Natural killer cell (primary cell): ENCODE measurements at regions not wholly inside any gene's neighbourhood (a gene's known extent, or its start where the extent isn't known, plus 50 kb on each side); places are given as distances from the start of the nearest gene placed in this dataset.

Experiments
- ATAC-seq, 3 donors: fragments of 150-1000 bp in 2 of 3; fragments of 200-7000 bp in 1 of 3; cut with Tn5 transposase; 1 replicate in 1 of 3; 2 replicates in 2 of 3; pipeline ENCODE4 v1.10.0; 2021; ENCODE audit warnings: mild to moderate bottlenecking in 2 of 3, moderate library complexity in 2 of 3
- DNase-seq, 2 donors: peaks; one replicate each; pipeline versions ENCODE4 v3.0.0 to v3.0.0-alpha.2; 2013 to 2021; ENCODE audit warnings: mixed read lengths in 1 of 2
- H3K27ac ChIP-seq: one replicate; pipeline ENCODE4 v1.5.1; 2013; ENCODE audit warnings: mild to moderate bottlenecking, low read length
- H3K27me3 ChIP-seq: one replicate; pipeline ENCODE4 v1.6.1; 2013; ENCODE audit warnings: low read length; ENCODE audit not compliant: control insufficient read depth, insufficient read depth
- H3K36me3 ChIP-seq: one replicate; pipeline ENCODE4 v1.6.1; 2013; ENCODE audit warnings: low read length; ENCODE audit not compliant: control insufficient read depth, insufficient read depth
- H3K4me1 ChIP-seq: one replicate; pipeline ENCODE4 v1.6.1; 2013; ENCODE audit warnings: low read length; ENCODE audit not compliant: control insufficient read depth, insufficient read depth
- H3K4me3 ChIP-seq: one replicate; pipeline ENCODE4 v1.5.1; 2013; ENCODE audit warnings: low read length
- H3K9me3 ChIP-seq: one replicate; pipeline ENCODE4 v1.6.1; 2013; ENCODE audit warnings: low read length; ENCODE audit not compliant: control insufficient read depth, insufficient read depth
- H3K27ac Mint-ChIP-seq, 2 donors: one replicate each; pipeline ENCODE4 v1.8.0; 2022; ENCODE audit warnings: mild to moderate bottlenecking in 2 of 2, mixed read lengths in 2 of 2, moderate library complexity in 1 of 2
- H3K27me3 Mint-ChIP-seq, 2 donors: one replicate each; pipeline ENCODE4 v1.8.0; 2022; ENCODE audit warnings: low read depth in 2 of 2, mixed read lengths in 2 of 2
- H3K36me3 Mint-ChIP-seq: one replicate; pipeline ENCODE4 v1.8.0; 2022; ENCODE audit warnings: mixed read lengths
- H3K4me1 Mint-ChIP-seq, 2 donors: one replicate each; pipeline ENCODE4 v1.8.0; 2022; ENCODE audit warnings: mixed read lengths in 2 of 2
- H3K4me3 Mint-ChIP-seq: one replicate; pipeline ENCODE4 v1.8.0; 2022; ENCODE audit warnings: mild to moderate bottlenecking, moderate library complexity, mixed read lengths
- H3K9me3 Mint-ChIP-seq, 2 donors: one replicate each; pipeline ENCODE4 v1.8.0; 2022; ENCODE audit warnings: mixed read lengths in 2 of 2
- WGBS: methylation state at CpG from one replicate; pipeline ENCODE4 v1.1.7; 2013; ENCODE audit warnings: missing lambda C conversion rate; ENCODE audit not compliant: insufficient coverage; 5-methylcytosine and 5-hydroxymethylcytosine counted together
- intact Hi-C: fragments of 100-400 bp; cut with micrococcal nuclease; formaldehyde crosslinking; loops from one replicate; pipeline ENCODE4 v1.14.2; 2022
- TF ChIP-seq, protein P1 (sequence below): fragments of 200-600 bp; IDR thresholded peaks from one replicate; pipeline ENCODE4 v1.8.0; 2022; ENCODE audit warnings: antibody characterized with exemption

DNA sequence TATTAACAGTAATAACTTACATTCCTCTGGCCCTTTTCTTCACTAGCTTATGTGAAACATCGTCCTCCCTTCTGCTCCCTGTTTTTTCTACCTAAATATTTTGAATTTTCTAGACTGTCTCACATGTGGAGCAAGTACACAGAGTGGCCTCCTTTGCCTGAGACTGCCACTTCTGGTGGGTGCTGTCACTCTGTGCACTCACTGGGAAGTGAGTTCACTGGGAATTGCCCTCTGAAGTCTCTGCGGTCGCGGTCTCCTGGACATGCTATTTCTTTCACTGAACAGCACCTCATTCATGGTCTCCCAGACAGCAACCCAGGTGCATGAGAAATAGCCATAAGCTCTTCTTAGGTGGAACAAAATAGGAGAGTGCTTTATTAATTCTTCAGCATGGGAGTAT lies 1179.7 kb upstream of the ADGRL3 start:
- H3K27ac ChIP-seq = no peak overlapping the region
- WGBS = 84% methylated on average over 4 of the region's 4 CpGs
- no peaks in the 10 kb centered on the region for H3K36me3 Mint-ChIP-seq
- H3K27ac Mint-ChIP-seq = no peak overlapping the region
- intact Hi-C loops = no loop called here
- no peaks in the 10 kb centered on the region for H3K27me3 Mint-ChIP-seq
- H3K4me1 Mint-ChIP-seq = no peaks in the 10 kb centered on the region
- TF ChIP-seq, protein P1, sequence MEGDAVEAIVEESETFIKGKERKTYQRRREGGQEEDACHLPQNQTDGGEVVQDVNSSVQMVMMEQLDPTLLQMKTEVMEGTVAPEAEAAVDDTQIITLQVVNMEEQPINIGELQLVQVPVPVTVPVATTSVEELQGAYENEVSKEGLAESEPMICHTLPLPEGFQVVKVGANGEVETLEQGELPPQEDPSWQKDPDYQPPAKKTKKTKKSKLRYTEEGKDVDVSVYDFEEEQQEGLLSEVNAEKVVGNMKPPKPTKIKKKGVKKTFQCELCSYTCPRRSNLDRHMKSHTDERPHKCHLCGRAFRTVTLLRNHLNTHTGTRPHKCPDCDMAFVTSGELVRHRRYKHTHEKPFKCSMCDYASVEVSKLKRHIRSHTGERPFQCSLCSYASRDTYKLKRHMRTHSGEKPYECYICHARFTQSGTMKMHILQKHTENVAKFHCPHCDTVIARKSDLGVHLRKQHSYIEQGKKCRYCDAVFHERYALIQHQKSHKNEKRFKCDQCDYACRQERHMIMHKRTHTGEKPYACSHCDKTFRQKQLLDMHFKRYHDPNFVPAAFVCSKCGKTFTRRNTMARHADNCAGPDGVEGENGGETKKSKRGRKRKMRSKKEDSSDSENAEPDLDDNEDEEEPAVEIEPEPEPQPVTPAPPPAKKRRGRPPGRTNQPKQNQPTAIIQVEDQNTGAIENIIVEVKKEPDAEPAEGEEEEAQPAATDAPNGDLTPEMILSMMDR = no peak
- no peaks in the 10 kb centered on the region for H3K27me3 ChIP-seq
- DNase-seq (no peak), ATAC-seq (no peak)
- no peaks in the 10 kb centered on the region for H3K4me1 ChIP-seq
- no peak overlapping the region for H3K4me3 ChIP-seq
- no peak overlapping the region for H3K4me3 Mint-ChIP-seq
- H3K36me3 ChIP-seq = no peaks in the 10 kb centered on the region
- H3K9me3 ChIP-seq = peaks cover 4% of the 10 kb centered on the region
- H3K9me3 Mint-ChIP-seq = peaks cover 7 to 12% of the 10 kb centered on the region in 2 donors

DNA sequence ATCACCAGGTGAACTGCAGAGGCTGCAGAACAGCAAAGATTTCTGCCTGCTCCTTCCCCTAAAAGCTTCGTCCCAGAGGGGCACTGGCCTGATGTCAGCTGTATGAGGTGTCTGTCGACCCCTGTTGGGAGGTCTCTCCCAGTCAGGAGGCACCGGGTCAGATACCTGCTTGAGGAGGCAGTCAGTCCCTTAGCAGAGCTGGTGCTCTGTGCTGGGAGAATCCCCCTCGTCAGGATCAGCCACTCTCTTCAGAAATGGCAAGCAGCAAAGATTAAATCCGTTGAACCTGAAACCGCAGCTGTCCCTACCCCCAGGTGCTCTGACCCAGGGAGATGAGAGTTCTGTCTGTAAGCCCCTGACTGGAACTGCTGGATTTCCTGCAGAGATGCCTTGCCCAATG lies 1166.3 kb upstream of the ADGRL3 start:
- Mint-ChIP-seq H3K27ac (no peak overlapping the region), H3K4me3 (no peak overlapping the region), H3K27me3 (no peaks in the 10 kb centered on the region), H3K36me3 (no peaks in the 10 kb centered on the region), H3K9me3 (peaks cover 7 to 21% of the 10 kb centered on the region in 2 donors), H3K4me1 (no peaks in the 10 kb centered on the region)
- Histone ChIP-seq H3K36me3 (no peaks in the 10 kb centered on the region), H3K4me3 (no peak overlapping the region), H3K27me3 (no peaks in the 10 kb centered on the region), H3K27ac (no peak overlapping the region), H3K9me3 (peaks cover 10% of the 10 kb centered on the region), H3K4me1 (no peaks in the 10 kb centered on the region)
- intact Hi-C loops = no loop called here
- TF ChIP-seq, protein P1 = no peak
- DNase-seq (no peak), ATAC-seq (no peak)
- WGBS = 85% methylated on average over 6 of the region's 6 CpGs

DNA sequence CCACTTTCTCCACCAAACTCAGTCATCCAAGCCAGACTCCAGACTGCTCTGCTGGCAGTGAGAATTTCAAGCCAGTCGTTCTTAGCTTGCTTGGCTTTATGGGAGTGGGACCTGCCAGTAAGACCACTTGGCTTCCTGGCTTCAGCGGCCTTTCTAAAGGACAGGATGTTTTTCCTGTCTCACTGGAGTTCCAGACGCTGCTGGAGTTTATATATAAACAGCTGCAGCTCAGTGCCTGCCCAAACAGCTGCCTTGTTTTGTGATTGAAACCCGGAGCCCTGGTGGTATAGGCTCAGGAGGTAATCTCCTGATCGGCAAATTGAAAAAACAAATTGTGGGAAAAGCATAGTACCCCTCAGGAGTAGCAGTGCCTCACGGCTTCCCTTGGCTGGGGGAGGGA lies 1165.8 kb upstream of the ADGRL3 start:
- no peaks in the 10 kb centered on the region for H3K4me1 Mint-ChIP-seq

DNA sequence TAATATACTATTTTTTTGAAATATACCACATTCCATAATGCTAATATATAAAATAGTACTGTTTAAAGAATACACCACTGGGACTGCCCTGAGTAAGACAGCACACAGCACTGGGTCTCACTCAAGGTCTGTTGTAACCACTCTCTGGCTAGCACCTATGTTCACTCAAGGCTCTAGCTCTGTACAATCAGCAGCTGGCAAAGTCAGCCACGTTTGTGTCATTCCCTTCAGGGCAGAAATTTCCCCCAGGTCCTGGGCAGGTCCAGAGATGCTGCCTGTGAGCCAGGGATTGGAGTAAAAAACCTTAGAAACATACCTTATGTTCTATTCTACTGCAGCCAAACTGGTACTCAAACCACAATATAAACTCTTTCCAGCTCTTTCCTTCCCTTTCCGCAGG lies 1160.2 kb upstream of the ADGRL3 start:
- TF ChIP-seq, protein P1 = no peak
- Histone ChIP-seq H3K4me1 (no peaks in the 10 kb centered on the region), H3K4me3 (no peak overlapping the region), H3K27ac (no peak overlapping the region), H3K27me3 (no peaks in the 10 kb centered on the region), H3K9me3 (peaks cover 14% of the 10 kb centered on the region), H3K36me3 (no peaks in the 10 kb centered on the region)
- intact Hi-C loops = no loop called here
- ATAC-seq (no peak), DNase-seq (no peak)
- Mint-ChIP-seq H3K4me3 (no peak overlapping the region), H3K27ac (no peak overlapping the region), H3K9me3 (peaks cover 9 to 22% of the 10 kb centered on the region in 2 donors), H3K4me1 (no peaks in the 10 kb centered on the region), H3K27me3 (no peaks in the 10 kb centered on the region), H3K36me3 (no peaks in the 10 kb centered on the region)
- 58% methylated on average over 2 of the region's 2 CpGs for WGBS

More for the DNA sequence above, 1165.8 kb upstream of the ADGRL3 start:
- Histone ChIP-seq H3K4me1 (no peaks in the 10 kb centered on the region), H3K27me3 (no peaks in the 10 kb centered on the region), H3K27ac (no peak overlapping the region), H3K4me3 (no peak overlapping the region), H3K36me3 (no peaks in the 10 kb centered on the region), H3K9me3 (peaks cover 10% of the 10 kb centered on the region)
- Mint-ChIP-seq H3K9me3 (peaks cover 6 to 19% of the 10 kb centered on the region in 2 donors), H3K4me3 (no peak overlapping the region), H3K27ac (no peak overlapping the region), H3K27me3 (no peaks in the 10 kb centered on the region), H3K36me3 (no peaks in the 10 kb centered on the region)
- TF ChIP-seq, protein P1 = no peak
- 32% methylated on average over 6 of the region's 6 CpGs for WGBS
- no peak for DNase-seq
- ATAC-seq = no peak
- intact Hi-C loops = no loop called here
